H1 (cell line): ENCODE measurements at regions not wholly inside any gene's neighbourhood (a gene's known extent, or its start where the extent isn't known, plus 50 kb on each side); places are given as distances from the start of the nearest gene placed in this dataset.

Source experiments
- CTCF ChIA-PET: fragments of 300-600 bp; sonication (Branson Sonifier 250); formaldehyde crosslinking; loops from one replicate; lab custom pipeline; 2021; ENCODE audit not compliant: partially characterized antibody; lab: Charles Lee
- POLR2A ChIA-PET: fragments of 300-600 bp; sonication (Branson Sonifier 250); formaldehyde crosslinking; loops from one replicate; lab custom pipeline; 2021; ENCODE audit warnings: inconsistent platforms; ENCODE audit not compliant: partially characterized antibody; lab: Charles Lee
- DNase-seq, 2 experiments: peaks; one replicate each; pipeline versions ENCODE4 v3.0.0 to v3.0.0-alpha.2; 2010 to 2022; ENCODE audit warnings: low spot score in 2 of 2, low read depth in 1 of 2, mixed read lengths in 1 of 2
- FAIRE-seq: peaks from 2 replicates; lab custom pipeline; 2011; peaks lifted over from hg19 to GRCh38; lab: Jason Lieb, UNC
- H2AFZ ChIP-seq: 2 replicates; pipeline ENCODE4 v1.8.1; 2012; ENCODE audit warnings: low read length, inconsistent platforms
- H2AK5ac ChIP-seq: 2 replicates; pipeline ENCODE4 v1.6.1; 2013; ENCODE audit warnings: low read depth, low read length
- H2BK120ac ChIP-seq: replicated peaks from 2 replicates; pipeline ENCODE3; 2013; ENCODE audit warnings: low read depth, low read length, inconsistent platforms
- H2BK12ac ChIP-seq: 2 replicates; pipeline ENCODE4 v1.6.1; 2013; ENCODE audit warnings: low read depth, low read length
- H2BK15ac ChIP-seq: 2 replicates; pipeline ENCODE4 v1.6.1; 2013; ENCODE audit warnings: low read length
- H2BK20ac ChIP-seq: 2 replicates; pipeline ENCODE4 v1.6.1; 2013; ENCODE audit warnings: low read length
- H2BK5ac ChIP-seq: 2 replicates; pipeline ENCODE4 v1.6.1; 2013; ENCODE audit warnings: low read depth, low read length
- H3K14ac ChIP-seq: 2 replicates; pipeline ENCODE4 v1.6.1; 2013; ENCODE audit warnings: inconsistent platforms; ENCODE audit not compliant: insufficient read length
- H3K18ac ChIP-seq: 2 replicates; pipeline ENCODE4 v1.6.1; 2013; ENCODE audit warnings: low read length; ENCODE audit errors: extremely low read depth
- H3K23ac ChIP-seq: 2 replicates; pipeline ENCODE4 v1.6.1; 2013; ENCODE audit warnings: inconsistent platforms; ENCODE audit not compliant: insufficient read length
- H3K23me2 ChIP-seq: 2 replicates; pipeline ENCODE4 v1.6.1; 2013; ENCODE audit warnings: low read depth, low read length
- H3K27ac ChIP-seq: 2 replicates; pipeline ENCODE4 v1.6.1; 2011; ENCODE audit warnings: low read depth, low read length, inconsistent platforms
- H3K27me3 ChIP-seq, 4 experiments: replicated peaks in 1 of 4; 1 replicate in 1 of 4; 2 replicates in 3 of 4; pipeline versions ENCODE4 v1.6.1 to v1.8.1; 2011 to 2013; ENCODE audit warnings: low read length in 3 of 4, mild to moderate bottlenecking in 3 of 4, inconsistent platforms in 2 of 4, mixed read lengths in 2 of 4, moderate library complexity in 1 of 4; ENCODE audit not compliant: control insufficient read depth in 3 of 4, insufficient read depth in 3 of 4; ENCODE audit errors: extremely low read depth in 1 of 4
- H3K36me3 ChIP-seq, 4 experiments: 2 replicates each; pipeline versions ENCODE4 v1.6.1 to v1.8.1; 2011 to 2013; ENCODE audit warnings: mild to moderate bottlenecking in 4 of 4, low read length in 3 of 4, moderate library complexity in 2 of 4, control low read depth in 1 of 4, inconsistent platforms in 1 of 4; ENCODE audit not compliant: insufficient read depth in 4 of 4, control insufficient read depth in 2 of 4
- H3K4ac ChIP-seq: replicated peaks from 2 replicates; pipeline ENCODE3; 2013; ENCODE audit warnings: low read length, low read depth, mixed read lengths, inconsistent platforms; ENCODE audit not compliant: insufficient read length
- H3K4me1 ChIP-seq, 4 experiments: replicated peaks in 1 of 4; 1 replicate in 1 of 4; 2 replicates in 3 of 4; pipeline versions ENCODE4 v1.6.1 to v1.8.1; 2011 to 2013; ENCODE audit warnings: low read length in 3 of 4, inconsistent platforms in 2 of 4, mixed read lengths in 1 of 4; ENCODE audit not compliant: insufficient read depth in 4 of 4, control insufficient read depth in 3 of 4
- H3K4me2 ChIP-seq, 2 experiments: 2 replicates each; pipeline versions ENCODE4 v1.6.1 to v1.8.1; 2011 to 2013; ENCODE audit warnings: low read depth in 2 of 2, low read length in 2 of 2, control low read depth in 1 of 2, inconsistent platforms in 1 of 2, mild to moderate bottlenecking in 1 of 2; ENCODE audit not compliant: insufficient read depth in 1 of 2
- H3K4me3 ChIP-seq, 4 experiments: fragments of 200-600, 300-600 bp in 1 of 4; sonication (generic), shearing (Covaris generic), sonication (Bioruptor Twin) in 1 of 4; 2 replicates each; pipeline versions ENCODE4 v1.5.1 to v1.8.1; 2011 to 2016; ENCODE audit warnings: low read length in 4 of 4, low read depth in 3 of 4, control low read depth in 2 of 4, inconsistent platforms in 2 of 4, mild to moderate bottlenecking in 2 of 4, mixed read lengths in 1 of 4, moderate library complexity in 1 of 4; ENCODE audit not compliant: insufficient read depth in 2 of 4; ENCODE audit errors: extremely low read depth in 1 of 4
- H3K56ac ChIP-seq: replicated peaks from 2 replicates; pipeline ENCODE3; 2013; ENCODE audit warnings: low read depth, mild to moderate bottlenecking, mixed read lengths, low read length, inconsistent platforms; ENCODE audit not compliant: insufficient read length
- H3K79me1 ChIP-seq: 2 replicates; pipeline ENCODE4 v1.6.1; 2013; ENCODE audit warnings: low read depth, low read length, control low read depth
- H3K79me2 ChIP-seq, 2 experiments: 2 replicates each; pipeline versions ENCODE4 v1.6.1 to v1.8.1; 2012 to 2013; ENCODE audit warnings: low read length in 2 of 2, mild to moderate bottlenecking in 2 of 2, inconsistent platforms in 1 of 2; ENCODE audit not compliant: insufficient read depth in 2 of 2, control insufficient read depth in 1 of 2
- H3K9ac ChIP-seq, 4 experiments: replicated peaks in 1 of 4; 1 replicate in 1 of 4; 2 replicates in 3 of 4; pipeline versions ENCODE4 v1.6.1 to v1.8.1; 2011 to 2013; ENCODE audit warnings: low read depth in 3 of 4, low read length in 3 of 4, control low read depth in 2 of 4, mild to moderate bottlenecking in 2 of 4, moderate library complexity in 2 of 4, inconsistent platforms in 1 of 4; ENCODE audit errors: extremely low read depth in 1 of 4
- H3K9me3 ChIP-seq, 2 experiments: 2 replicates each; pipeline versions ENCODE4 v1.6.1 to v1.8.1; 2012 to 2013; ENCODE audit warnings: mild to moderate bottlenecking in 2 of 2, moderate library complexity in 2 of 2, control low read depth in 1 of 2, inconsistent platforms in 1 of 2, low read depth in 1 of 2, low read length in 1 of 2, mixed read lengths in 1 of 2; ENCODE audit not compliant: insufficient read depth in 2 of 2
- H4K20me1 ChIP-seq, 2 experiments: replicated peaks in 1 of 2; 2 replicates each; pipeline versions ENCODE3 to v1.8.1; 2011 to 2013; ENCODE audit warnings: inconsistent platforms in 2 of 2, low read length in 2 of 2, mild to moderate bottlenecking in 1 of 2; ENCODE audit not compliant: insufficient read depth in 2 of 2, control insufficient read depth in 1 of 2
- H4K5ac ChIP-seq: 2 replicates; pipeline ENCODE4 v1.6.1; 2013; ENCODE audit warnings: low read length, low read depth, mixed read lengths, inconsistent platforms; ENCODE audit not compliant: insufficient read length
- H4K8ac ChIP-seq: 2 replicates; pipeline ENCODE4 v1.8.0; 2013; ENCODE audit warnings: mild to moderate bottlenecking, moderate library complexity, low read length, inconsistent platforms; ENCODE audit not compliant: insufficient read depth; ENCODE audit errors: extremely low read depth
- H4K91ac ChIP-seq: replicated peaks from 2 replicates; pipeline ENCODE3; 2013; ENCODE audit warnings: low read length, mixed read lengths, inconsistent platforms; ENCODE audit not compliant: insufficient read length
- HDAC6 ChIP-seq: IDR thresholded peaks from one replicate; pipeline ENCODE4 v1.7.1; 2012; ENCODE audit warnings: low read depth, mild to moderate bottlenecking, inconsistent platforms, low read length, moderate library complexity
- POLR2A ChIP-seq, 2 experiments: IDR thresholded peaks; 1 replicate in 1 of 2; 2 replicates in 1 of 2; pipeline ENCODE4 v1.6.1; 2011; ENCODE audit warnings: low read depth in 2 of 2, low read length in 2 of 2, mild to moderate bottlenecking in 2 of 2; ENCODE audit errors: control extremely low read depth in 1 of 2
- WGBS, 2 experiments: shearing (Covaris generic) in 1 of 2; methylation state at CpG; one replicate each; pipeline versions ENCODE4 v1.1.6 to v1.1.7; 2013 to 2015; ENCODE audit warnings: low lambda C conversion rate in 2 of 2, mixed read lengths in 2 of 2, inconsistent platforms in 1 of 2, low coverage in 1 of 2, missing lambda C conversion rate in 1 of 2; ENCODE audit not compliant: insufficient replicate concordance in 2 of 2, insufficient coverage in 1 of 2, insufficient read length in 1 of 2; ENCODE audit errors: extremely low coverage in 1 of 2, missing lambda C conversion rate in 1 of 2; 5-methylcytosine and 5-hydroxymethylcytosine counted together

GRCh38 chr11:98180511-98180910 lies 840.2 kb upstream of the CNTN5 start:
- Histone ChIP-seq H2AK5ac (no peak overlapping the region), H2AFZ (no peak overlapping the region), H3K4me2 (no peak overlapping the region), H3K23ac (no peak overlapping the region), H2BK12ac (no peak overlapping the region), H3K56ac (no peak overlapping the region), H3K27me3 (no peaks in the 10 kb centered on the region), H3K4me1 (no peaks in the 10 kb centered on the region), H2BK15ac (no peak overlapping the region), H4K91ac (no peak overlapping the region), H3K23me2 (no peaks in the 10 kb centered on the region), H4K20me1 (no peaks in the 10 kb centered on the region), H3K9ac (no peak overlapping the region), H3K4ac (no peak overlapping the region), H3K27ac (no peak overlapping the region), H2BK120ac (no peak overlapping the region), H2BK20ac (no peak overlapping the region), H3K79me2 (no peaks in the 10 kb centered on the region), H3K4me3 (no peak overlapping the region), H3K36me3 (no peaks in the 10 kb centered on the region), H4K5ac (no peak overlapping the region), H4K8ac (no peak overlapping the region), H3K79me1 (no peaks in the 10 kb centered on the region), H3K14ac (no peak overlapping the region), H2BK5ac (no peak overlapping the region), H3K18ac (no peak overlapping the region), H3K9me3 (peaks cover 6 to 9% of the 10 kb centered on the region in 2 experiments; a peak in 3 of 4 replicates)
- 92% methylated on average over 1 of the region's 1 CpG; no CpG with 5 or more reads in 1 of the 2 experiments for WGBS, 2 experiments
- no peak for DNase-seq
- no peak for FAIRE-seq
- no peak for TF ChIP-seq HDAC6
- no peak for TF ChIP-seq POLR2A (IDR thresholded peaks at IDR 0.05; ENCODE audit: control extremely low read depth in 1 of 2, low read depth in 2 of 2, low read length in 2 of 2)
- POLR2A ChIA-PET: no interaction called here
- CTCF ChIA-PET: interaction anchor here (0.6 kb wide), 2 partner anchors 16 to 192 kb away, joined by 3 to 5 read pairs; no protein-coding TSS in a partner anchor
